Caki2 (cell line): ENCODE measurements at regions not wholly inside any gene's neighbourhood (a gene's known extent, or its start where the extent isn't known, plus 50 kb on each side); places are given as distances from the start of the nearest gene placed in this dataset.
A peak's percentile ranks its signal among the peaks of the same experiment; 100 is the strongest.
"Not testable (repeated sequence)": the region's sequence is repeated elsewhere in the genome, so short reads cannot be mapped to it uniquely, and the experiment has no call there.

ENCODE experiments used
- DNase-seq: peaks from one replicate; pipeline ENCODE4 v3.0.0-alpha.2; 2015; ENCODE audit warnings: low read depth
- in situ Hi-C: cut with HindIII; loops from 2 replicates; pipeline ENCODE4 v1.10.0; 2016; ENCODE audit warnings: low sequenced_read_pairs, low pct_unique_long_range_greater_than_20kb, mixed read lengths

GRCh38 chr18:43341014-43341413, 63.7 kb upstream of the SYT4 start:
- in situ Hi-C loops: no loop called here
- DNase-seq: no peak

DNA sequence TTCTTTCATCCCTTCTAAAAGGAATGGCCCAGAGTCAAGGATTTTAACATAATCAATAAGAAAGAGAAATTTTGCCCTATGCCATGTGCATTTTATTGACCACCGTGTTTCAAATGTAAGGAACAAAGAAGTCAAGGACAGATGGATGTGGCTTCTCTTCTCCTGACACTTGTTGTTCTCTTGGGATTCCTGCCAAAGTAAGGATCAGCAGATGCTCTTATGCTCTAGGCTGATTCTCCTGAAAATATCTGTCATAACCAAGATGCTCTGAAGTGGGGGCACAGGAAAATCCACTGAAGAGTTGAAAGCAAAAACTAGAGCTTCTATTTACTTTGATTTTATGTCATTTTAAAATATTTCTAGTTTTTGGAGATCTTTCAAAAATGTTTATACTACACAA, 72.9 kb upstream of the SYT4 start:
- no peak for DNase-seq
- in situ Hi-C loops: no loop called here

DNA sequence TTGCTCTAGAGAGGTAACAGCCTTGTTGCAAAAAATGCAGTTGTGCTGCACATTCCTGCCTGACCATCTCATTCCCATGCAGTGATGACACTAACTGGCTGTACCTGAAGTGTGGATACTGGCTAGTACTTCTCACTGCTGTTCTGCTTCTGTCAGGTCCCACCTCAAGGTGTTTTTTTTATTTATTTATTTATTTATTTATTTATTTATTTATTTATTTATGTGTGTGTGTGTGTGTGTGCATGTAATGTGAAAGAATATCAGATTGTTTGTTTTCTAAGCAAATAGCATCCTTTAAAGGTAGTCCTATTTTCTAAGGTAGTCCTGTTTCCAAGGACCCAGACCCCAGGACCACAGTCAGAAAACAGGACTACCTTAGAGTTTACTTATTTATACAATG, 87.2 kb upstream of the SYT4 start:
- in situ Hi-C loops: no loop called here
- no peak for DNase-seq

- in situ Hi-C loops: no loop called here
- no peak for DNase-seq
These were observed 90.6 kb upstream of the SYT4 start for GRCh38 chr18:43367895-43368294.

DNA sequence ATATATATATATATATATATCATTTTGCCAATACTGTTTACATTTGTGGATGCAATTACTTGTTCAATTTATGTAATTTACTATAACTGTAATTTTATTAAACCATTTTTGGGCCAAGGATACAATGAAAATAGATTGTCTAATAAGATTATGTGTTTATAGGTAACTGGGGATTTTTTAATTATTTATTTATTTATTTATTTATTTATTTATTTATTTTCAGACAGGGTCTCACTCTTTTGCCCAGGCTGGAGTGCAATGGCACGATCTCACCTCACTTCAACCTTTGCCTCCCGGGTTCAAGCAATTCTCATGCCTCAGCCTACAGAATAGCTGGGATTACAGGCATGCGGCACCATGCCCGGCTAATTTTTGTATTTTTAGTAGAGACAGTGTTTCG, 92.0 kb upstream of the SYT4 start:
- in situ Hi-C loops, DNase-seq: not testable (repeated sequence)

- DNase-seq: no peak
- in situ Hi-C loops: no loop called here
These were observed 95.5 kb upstream of the SYT4 start for GRCh38 chr18:43372773-43373172.

DNA sequence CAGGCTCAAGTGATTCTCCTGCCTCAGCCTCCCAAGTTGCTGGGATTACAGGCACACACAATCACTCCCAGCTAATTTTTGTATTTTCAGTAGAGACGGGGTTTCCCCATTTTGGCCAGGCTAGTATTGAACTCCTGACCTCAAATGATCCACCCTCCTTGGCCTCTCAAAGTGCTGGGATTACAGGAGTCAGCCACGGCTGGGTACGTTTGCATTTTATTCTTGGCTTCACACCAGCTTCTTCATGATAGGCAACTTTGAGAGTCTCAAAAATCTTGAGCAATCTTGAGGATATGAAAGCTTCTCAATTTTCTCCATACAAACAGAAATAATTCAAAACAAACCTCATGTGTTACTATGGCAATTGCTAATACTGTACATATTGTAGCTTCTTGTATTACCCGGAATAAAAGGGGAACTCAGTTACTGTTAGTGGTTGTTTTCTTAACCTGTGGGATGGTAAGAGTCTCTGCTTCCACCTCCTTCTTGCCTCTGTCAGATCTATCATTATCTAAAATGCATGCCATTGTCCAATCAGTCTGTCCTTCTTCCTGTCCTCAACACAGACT, 102.9 kb upstream of the SYT4 start:
- no peak for DNase-seq
- in situ Hi-C loops: no loop called here

DNA sequence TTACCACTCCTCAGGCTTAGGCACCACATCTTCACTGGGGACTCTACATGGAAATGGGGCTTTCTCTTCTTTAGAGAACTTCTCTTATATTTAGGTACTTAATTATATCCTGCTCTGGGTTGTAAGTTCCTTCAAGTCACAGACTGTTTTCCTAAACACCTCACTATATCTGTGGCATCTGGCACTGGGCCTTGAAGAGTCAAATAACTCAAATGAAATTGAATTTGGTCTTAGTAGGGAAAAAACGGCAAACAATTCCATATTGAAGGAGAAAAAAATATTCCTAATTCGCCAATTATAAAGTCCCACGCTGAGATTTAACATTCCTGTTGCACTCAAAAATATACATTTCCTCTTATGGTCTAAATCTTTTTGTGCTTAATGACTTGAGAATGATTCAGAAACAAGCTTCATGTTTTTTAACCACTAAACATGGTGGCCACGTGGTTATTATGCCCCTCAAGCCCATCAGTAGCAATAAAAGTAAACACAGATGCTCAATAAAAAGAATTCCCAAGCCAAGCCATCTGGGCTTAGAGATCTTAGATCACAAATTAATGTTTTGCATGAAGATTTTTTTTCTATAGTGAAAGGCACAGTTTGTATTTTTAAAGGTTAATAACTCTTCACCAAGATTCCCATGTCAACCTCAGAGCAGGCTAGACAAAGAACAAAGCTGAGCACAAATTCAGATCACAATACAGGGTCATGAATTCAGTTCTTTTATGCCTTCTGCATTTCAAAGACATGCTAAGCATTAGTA, 105.5 kb upstream of the SYT4 start:
- no peak for DNase-seq
- in situ Hi-C loops: no loop called here

DNA sequence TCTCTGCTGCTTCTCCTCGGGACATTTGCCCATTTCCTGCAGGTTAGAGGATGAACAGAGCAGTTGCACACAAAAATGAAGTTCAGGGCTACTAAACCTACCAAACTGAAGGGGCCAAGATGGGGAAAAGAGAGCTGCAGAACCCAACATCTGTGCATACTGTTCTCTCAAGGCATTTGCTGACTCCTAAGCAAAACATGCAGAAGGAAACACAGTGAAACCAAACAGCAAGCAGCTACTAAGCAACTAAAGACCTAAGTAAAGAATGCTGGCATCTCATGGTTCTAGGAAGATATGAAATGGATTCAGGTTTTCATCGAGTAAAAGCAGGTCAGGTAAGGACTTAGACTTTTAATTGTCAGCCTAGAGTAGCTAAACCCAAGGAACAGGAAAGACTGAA, 111.9 kb upstream of the SYT4 start:
- in situ Hi-C loops: no loop called here

DNA sequence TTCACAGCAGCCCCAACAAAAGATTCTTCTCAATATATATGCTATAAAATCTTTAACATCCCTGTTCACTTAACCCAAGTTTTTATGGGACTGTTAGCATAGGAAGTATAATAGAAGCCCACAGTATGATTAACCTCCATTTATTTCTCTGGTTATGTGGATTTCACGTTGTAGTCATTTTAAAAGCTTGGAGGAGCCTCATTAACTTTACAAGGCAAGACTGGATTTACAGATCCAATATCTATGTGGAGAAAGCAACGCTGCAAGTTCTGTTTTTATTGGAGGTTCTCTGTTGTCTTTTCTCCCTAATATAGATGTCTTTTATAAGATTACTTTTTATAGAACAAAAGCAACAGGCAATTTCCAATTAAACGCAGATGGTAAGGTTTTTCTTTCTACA, 114.9 kb upstream of the SYT4 start:
- DNase-seq: no peak
- in situ Hi-C loops: no loop called here

More for the DNA sequence above, 111.9 kb upstream of the SYT4 start:
- no peak for DNase-seq

DNA sequence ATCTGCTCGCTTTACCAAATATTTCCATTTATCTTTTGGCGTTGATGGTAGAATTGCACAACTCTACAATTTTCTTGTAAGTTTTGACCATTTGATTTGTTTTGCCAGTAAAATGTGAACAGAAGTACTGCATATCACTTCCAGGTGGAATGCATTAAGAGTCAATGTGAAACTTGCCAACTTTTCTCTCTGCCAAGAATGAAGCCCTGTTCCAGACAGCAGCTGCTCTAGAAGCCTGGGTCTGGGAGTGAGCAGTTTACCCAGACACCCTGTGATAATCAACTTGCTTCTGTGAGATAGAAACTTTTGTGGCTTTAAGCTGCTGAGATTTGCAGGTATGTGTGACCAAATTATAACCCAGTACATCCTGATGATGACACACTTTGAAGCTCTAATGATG, 115.9 kb upstream of the SYT4 start:
- in situ Hi-C loops: no loop called here
- no peak for DNase-seq

DNA sequence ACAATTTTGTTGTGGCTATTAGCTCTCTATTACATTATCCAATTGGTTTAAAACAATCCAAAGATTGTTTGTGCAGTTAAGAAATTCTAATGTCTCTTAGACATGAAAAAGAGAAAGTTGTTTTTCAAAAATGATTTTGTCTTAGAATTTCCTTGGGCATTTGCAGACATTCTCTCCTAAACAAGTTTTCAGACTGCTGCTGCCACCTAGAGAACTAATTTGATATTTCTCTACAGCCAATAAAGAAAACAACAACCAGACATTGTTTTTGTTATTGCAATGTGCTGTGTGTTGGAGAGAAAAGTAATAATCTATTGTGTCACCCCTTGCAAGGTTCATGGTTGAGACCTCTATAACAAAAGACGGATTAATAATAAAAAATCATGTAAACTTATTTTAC, 119.0 kb upstream of the SYT4 start:
- in situ Hi-C loops: no loop called here
- DNase-seq: peak; percentile 28

- in situ Hi-C loops: no loop called here
- no peak for DNase-seq
These were observed 121.3 kb upstream of the SYT4 start for GRCh38 chr18:43398601-43399000.

GRCh38 chr18:43405097-43405496, 127.8 kb upstream of the SYT4 start:
- in situ Hi-C loops: no loop called here
- DNase-seq: no peak

- no peak for DNase-seq
- in situ Hi-C loops: no loop called here
These were observed 136.7 kb upstream of the SYT4 start for GRCh38 chr18:43414006-43414405.

GRCh38 chr18:43420091-43420490, 142.8 kb upstream of the SYT4 start:
- DNase-seq: no peak
- in situ Hi-C loops: no loop called here

GRCh38 chr18:43420950-43421349, 143.7 kb upstream of the SYT4 start:
- in situ Hi-C loops: no loop called here
- no peak for DNase-seq

DNA sequence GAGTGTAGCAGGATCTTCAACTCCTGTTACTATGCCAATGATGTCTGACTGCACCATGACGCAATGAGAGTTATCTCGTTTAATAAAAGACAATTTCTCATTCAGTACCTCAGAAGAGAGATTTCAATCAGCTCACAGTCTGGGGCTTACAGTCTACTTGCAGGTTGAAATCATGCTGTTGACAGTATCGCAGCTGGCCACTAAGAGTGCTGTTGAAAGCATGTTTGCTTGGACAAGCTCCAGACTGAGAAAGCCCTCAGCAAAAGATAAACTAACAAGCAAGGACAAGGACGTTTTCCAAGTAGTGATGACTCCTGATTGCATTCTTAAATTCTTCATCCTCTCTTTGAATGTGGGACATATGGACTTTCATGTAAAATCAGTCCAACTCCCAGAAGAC, 145.2 kb upstream of the SYT4 start:
- in situ Hi-C loops: no loop called here
- DNase-seq: no peak

DNA sequence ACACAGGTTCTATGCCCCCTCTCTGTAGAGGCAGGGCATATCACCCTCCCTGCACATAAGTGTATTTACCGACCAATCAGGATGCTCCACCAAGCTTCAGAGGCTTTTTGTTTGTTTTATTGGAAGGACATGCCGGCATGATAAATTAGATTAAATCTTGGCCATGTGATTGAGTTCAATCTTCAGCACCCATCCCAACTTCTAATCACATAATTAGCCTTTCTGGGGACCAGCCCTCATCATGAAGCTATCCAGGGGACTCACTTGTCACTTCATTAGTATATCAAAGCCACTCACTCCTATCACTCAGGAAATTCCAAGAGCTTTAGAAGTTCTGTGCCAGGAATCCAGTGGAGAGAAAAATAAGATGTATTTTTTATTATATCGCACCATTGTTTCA, 158.6 kb upstream of the SYT4 start:
- in situ Hi-C loops: no loop called here
- no peak for DNase-seq

- no peak for DNase-seq
- in situ Hi-C loops: no loop called here
These were observed 164.8 kb upstream of the SYT4 start for GRCh38 chr18:43442131-43442530.
